ENCODE measurements at regions not wholly inside any gene's neighbourhood (a gene's known extent, or its start where the extent isn't known, plus 50 kb on each side); places are given as distances from the start of the nearest gene placed in this dataset.

DNA sequence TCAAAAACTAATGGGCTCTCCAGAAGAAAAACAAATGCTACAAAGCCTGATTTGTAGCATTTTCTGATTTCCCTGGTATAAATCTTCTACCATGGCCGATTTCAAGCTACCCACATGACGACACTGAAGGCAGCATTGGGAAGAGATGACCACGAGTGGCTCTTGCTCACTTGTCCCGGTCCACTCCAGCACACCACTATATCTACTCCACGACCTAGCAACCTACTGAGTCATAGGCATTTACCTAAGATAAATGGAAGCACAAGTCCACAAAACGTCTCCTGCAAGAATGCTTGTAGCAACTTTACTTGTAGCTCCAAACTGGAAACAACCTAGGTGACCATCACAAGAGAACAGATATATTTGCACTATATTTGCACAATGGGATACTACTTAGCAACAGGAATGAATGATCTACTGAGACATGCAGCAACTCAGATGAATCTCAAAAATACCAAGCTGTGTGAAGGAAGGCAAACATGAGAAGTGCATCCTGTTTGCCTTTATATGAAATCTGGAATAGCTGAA lies 60.8 kb upstream of the HES1 start:
- no peak for DNase-seq

- DNase-seq: no peak
Measured at GRCh38 chr3:194075802-194076460, 60.0 kb upstream of the HES1 start.

GRCh38 chr3:194076475-194076874 lies 59.5 kb upstream of the HES1 start:
- no peak for DNase-seq

- no peak for DNase-seq
Measured at GRCh38 chr3:194077602-194078001, 58.3 kb upstream of the HES1 start.

- DNase-seq: no peak
Measured at GRCh38 chr3:194078045-194078821, 57.7 kb upstream of the HES1 start.

- DNase-seq: no peak
Measured at GRCh38 chr3:194079702-194080172, 56.2 kb upstream of the HES1 start.

DNA sequence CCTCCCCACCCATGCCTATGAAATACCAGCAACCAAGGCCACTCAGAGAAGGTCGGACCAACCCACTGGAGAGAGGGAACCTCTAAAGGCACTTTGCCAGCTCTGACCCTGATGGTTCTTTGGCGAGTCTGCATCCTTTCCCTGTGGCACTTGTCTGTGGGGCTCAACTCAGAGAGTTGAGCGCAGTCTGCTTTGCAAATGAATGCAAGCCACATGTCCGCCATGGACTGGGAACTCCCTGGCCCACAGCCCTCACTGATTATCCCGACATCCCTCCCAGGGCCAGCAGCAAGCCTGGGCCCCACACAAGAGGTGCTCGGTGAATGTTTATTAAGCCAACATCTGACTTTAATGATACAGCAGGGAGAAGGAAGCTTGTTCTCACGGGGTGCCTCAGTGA lies 55.5 kb upstream of the HES1 start:
- DNase-seq: no peak

DNA sequence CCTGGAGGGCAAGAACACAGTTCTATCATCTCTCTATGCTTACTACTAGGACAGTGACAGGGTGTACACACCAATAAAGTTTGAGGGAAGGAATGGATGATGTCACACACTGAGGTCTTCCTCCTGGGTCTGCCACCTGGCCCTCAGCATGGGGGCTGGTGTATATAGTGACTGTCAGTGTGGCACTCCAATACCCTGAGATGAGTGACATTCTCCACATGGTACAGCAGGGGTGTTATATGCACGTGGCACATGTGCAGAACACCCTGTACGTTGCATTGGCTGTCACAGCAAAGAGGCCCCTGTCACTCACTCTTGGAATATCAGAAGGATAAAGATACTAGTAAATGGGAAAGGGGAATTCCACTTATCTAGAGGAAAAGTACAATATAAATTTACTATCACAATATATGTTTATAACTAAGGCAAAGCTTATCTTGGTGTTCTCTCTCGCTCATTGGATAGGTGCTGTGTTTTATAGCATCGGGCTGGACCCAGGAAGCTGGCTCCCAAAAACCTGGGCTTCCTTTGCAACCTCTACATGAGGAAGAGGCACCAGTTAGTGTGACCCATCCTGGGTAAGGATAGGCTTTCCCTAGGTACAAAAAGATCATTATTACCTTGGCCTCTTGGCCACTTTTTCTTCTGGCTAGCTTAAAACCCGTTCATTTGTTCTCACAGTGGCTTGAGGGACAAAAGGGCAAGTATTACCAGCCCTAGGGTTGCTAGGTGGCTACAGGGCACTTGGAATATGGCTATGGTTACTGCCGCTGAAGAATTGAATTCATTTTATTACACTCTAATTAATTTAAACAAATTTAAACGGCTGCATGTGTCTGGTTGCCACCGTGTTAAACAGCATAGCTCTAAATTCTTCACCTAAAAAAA lies 54.8 kb upstream of the HES1 start:
- no peak for DNase-seq

DNA sequence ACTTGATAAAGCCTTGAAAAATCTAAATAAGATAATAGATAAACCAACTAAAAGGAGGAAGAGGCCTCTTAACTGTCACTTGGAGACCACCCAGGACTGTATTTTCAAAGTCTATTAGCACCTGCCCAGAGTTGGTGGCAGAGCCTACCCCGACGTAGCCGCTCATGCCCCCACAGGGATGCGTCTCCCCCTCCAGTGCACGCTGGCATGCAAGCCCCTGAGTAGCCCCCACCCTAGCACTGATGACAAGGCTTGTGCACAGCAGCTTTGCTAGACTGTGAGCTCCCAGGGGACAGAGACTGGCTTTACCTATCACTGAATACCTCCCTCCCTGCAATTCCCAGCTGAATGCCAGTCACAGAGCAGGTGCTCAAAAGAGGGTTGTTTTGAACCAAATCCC lies 54.1 kb upstream of the HES1 start:
- DNase-seq: no peak

DNA sequence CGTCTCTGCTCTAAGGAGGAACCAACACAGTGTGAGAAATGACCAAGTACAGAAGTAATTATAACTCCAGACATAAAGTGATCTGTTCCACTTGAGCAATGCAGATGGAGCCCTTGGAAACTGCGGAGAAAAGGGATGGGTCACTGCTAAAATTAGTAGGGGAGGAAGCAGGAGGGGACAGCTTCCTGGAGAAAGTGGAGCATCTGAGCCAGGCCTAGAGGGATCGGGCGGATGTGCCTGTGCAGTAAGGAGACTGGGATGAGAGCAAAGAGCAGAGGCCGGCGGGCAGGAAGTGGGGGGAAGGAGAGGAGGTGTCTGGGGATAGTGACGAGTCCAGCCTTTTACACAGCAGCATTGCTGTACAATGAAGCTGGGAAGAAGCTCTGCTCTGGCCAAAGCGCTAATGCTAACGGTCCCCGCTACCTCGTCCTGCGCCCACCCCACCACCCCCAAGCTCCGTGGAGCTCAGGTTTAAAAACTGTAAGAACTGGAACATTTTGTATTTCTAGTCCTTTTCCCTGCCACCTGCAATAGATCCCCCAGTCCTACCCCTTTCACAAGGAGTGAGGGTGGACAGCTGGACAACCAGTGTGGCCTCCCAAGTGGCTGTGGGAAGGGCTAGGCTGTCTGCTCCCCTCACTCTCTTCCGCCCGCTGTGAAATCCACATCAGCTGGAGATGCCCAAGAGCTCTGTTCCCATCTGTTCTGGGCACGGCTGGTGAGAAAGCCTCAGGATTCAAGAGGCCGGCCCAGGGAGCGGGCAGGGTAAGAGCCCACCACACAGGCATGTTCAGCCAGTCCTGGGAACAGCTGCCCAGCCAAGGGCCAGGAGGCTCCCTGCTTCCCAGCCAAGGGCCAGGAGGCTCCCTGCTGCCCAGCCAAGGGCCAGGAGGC lies 53.0 kb upstream of the HES1 start:
- DNase-seq: no peak

- no peak for DNase-seq
Measured at GRCh38 chr3:194083637-194084224, 52.2 kb upstream of the HES1 start.

DNA sequence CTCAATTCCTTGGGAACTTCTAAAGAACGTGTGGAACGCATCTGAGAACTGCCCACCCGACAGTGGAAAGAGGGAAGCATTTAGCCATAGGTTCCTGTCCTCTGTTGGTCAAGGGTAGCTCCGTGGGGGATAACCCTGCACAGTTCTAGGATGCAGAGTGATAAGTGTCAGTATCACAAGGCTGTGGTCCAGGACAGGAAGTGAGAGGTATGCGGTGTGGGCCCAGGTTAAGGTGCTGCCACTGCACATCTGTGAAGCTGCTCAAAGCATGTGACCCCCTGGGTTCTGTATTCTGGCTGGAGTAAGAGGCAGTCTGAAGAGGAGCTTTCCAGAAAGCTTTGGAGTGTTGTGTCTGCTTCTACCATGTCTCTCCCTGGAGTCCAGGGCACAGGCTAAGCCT lies 51.7 kb upstream of the HES1 start:
- no peak for DNase-seq

Data from KG1 (cell line).